ENCODE measurements at regions not wholly inside any gene's neighbourhood (a gene's known extent, or its start where the extent isn't known, plus 50 kb on each side); places are given as distances from the start of the nearest gene placed in this dataset.

- dilution Hi-C loops (cut with MboI; ENCODE audit: extremely low pct_ligation_motif_present, low sequenced_read_pairs) = no loop called here
- H3K27ac ChIP-seq (ENCODE audit: control insufficient read depth, insufficient read depth, low read length) = no peak overlapping the region
- H3K9ac ChIP-seq (ENCODE audit: control insufficient read depth, extremely low read depth, insufficient read depth, low read length) = no peak overlapping the region
- H3K9me1 ChIP-seq (ENCODE audit: control insufficient read depth, extremely low read depth, insufficient read depth, low read length) = no peaks in the 10 kb centered on the region
- H3K79me2 ChIP-seq (ENCODE audit: control insufficient read depth, insufficient read depth, low read length) = no peaks in the 10 kb centered on the region
- H3K4me1 ChIP-seq (ENCODE audit: control insufficient read depth, extremely low read depth, insufficient read depth, low read length) = no peaks in the 10 kb centered on the region
- DNase-seq (ENCODE audit: low read depth, low spot score) = no peak
- TF ChIP-seq CTCF (optimal IDR thresholded peaks at IDR 0.05 in 1 of 3, IDR thresholded peaks at IDR 0.05 in 1 of 3, conservative IDR thresholded peaks at IDR 0.05 in 1 of 3; ENCODE audit: extremely low read depth in 1 of 3, insufficient read depth in 2 of 3, low read length in 3 of 3) (no peak), EZH2 (IDR thresholded peaks at IDR 0.05; ENCODE audit: low read length) (no peak)
- H4K20me1 ChIP-seq (ENCODE audit: control insufficient read depth, extremely low read depth, insufficient read depth, low read length) = no peaks in the 10 kb centered on the region
- no peaks in the 10 kb centered on the region for H3K9me3 ChIP-seq (ENCODE audit: control insufficient read depth, low read depth, low read length)
- no peaks in the 10 kb centered on the region for H3K27me3 ChIP-seq (ENCODE audit: control insufficient read depth, extremely low read depth, insufficient read depth, low read length)
- FAIRE-seq = no peak
- no peaks in the 10 kb centered on the region for H3K36me3 ChIP-seq (ENCODE audit: control insufficient read depth in 2 of 2, extremely low read depth in 1 of 2, insufficient read depth in 2 of 2, low read length in 2 of 2)
- no peak overlapping the region for H3K4me2 ChIP-seq (ENCODE audit: control insufficient read depth, extremely low read depth, insufficient read depth, low read depth, low read length)
- H3K4me3 ChIP-seq (ENCODE audit: control insufficient read depth in 2 of 3, extremely low read depth in 1 of 3, insufficient read depth in 2 of 3, low read depth in 1 of 3, low read length in 3 of 3) = no peak overlapping the region
- no peak overlapping the region for H2AFZ ChIP-seq (ENCODE audit: control insufficient read depth, low read length)
Measured at GRCh38 chr20:19017104-19017690, 195.2 kb upstream of the SLC24A3 start.

GRCh38 chr20:19018881-19019280 lies 193.6 kb upstream of the SLC24A3 start:
- Histone ChIP-seq H3K4me3 (ENCODE audit: control insufficient read depth in 2 of 3, extremely low read depth in 1 of 3, insufficient read depth in 2 of 3, low read depth in 1 of 3, low read length in 3 of 3) (no peak overlapping the region), H3K9me3 (ENCODE audit: control insufficient read depth, low read depth, low read length) (no peaks in the 10 kb centered on the region), H4K20me1 (ENCODE audit: control insufficient read depth, extremely low read depth, insufficient read depth, low read length) (no peaks in the 10 kb centered on the region), H3K27ac (ENCODE audit: control insufficient read depth, insufficient read depth, low read length) (no peak overlapping the region), H3K9me1 (ENCODE audit: control insufficient read depth, extremely low read depth, insufficient read depth, low read length) (no peaks in the 10 kb centered on the region), H3K4me2 (ENCODE audit: control insufficient read depth, extremely low read depth, insufficient read depth, low read depth, low read length) (no peak overlapping the region), H2AFZ (ENCODE audit: control insufficient read depth, low read length) (no peak overlapping the region), H3K27me3 (ENCODE audit: control insufficient read depth, extremely low read depth, insufficient read depth, low read length) (no peaks in the 10 kb centered on the region), H3K79me2 (ENCODE audit: control insufficient read depth, insufficient read depth, low read length) (no peaks in the 10 kb centered on the region), H3K36me3 (ENCODE audit: control insufficient read depth in 2 of 2, extremely low read depth in 1 of 2, insufficient read depth in 2 of 2, low read length in 2 of 2) (no peaks in the 10 kb centered on the region), H3K4me1 (ENCODE audit: control insufficient read depth, extremely low read depth, insufficient read depth, low read length) (no peaks in the 10 kb centered on the region), H3K9ac (ENCODE audit: control insufficient read depth, extremely low read depth, insufficient read depth, low read length) (no peak overlapping the region)
- no peak for TF ChIP-seq EZH2 (IDR thresholded peaks at IDR 0.05; ENCODE audit: low read length)
- TF ChIP-seq CTCF (optimal IDR thresholded peaks at IDR 0.05 in 1 of 3, IDR thresholded peaks at IDR 0.05 in 1 of 3, conservative IDR thresholded peaks at IDR 0.05 in 1 of 3; ENCODE audit: extremely low read depth in 1 of 3, insufficient read depth in 2 of 3, low read length in 3 of 3) = no peak
- FAIRE-seq = no peak
- dilution Hi-C loops (cut with MboI; ENCODE audit: extremely low pct_ligation_motif_present, low sequenced_read_pairs) = no loop called here
- DNase-seq (ENCODE audit: low read depth, low spot score) = no peak
